HL-60 (cell line): ENCODE measurements at regions not wholly inside any gene's neighbourhood (a gene's known extent, or its start where the extent isn't known, plus 50 kb on each side); places are given as distances from the start of the nearest gene placed in this dataset.

ENCODE experiments used
- DNase-seq, 2 experiments: peaks; one replicate each; pipeline ENCODE4 v3.0.0-alpha.2; 2010 to 2020; ENCODE audit warnings: low read depth in 1 of 2, low spot score in 1 of 2
- H3K27ac ChIP-seq: fragments of 250-450 bp; sonication (Bioruptor Pico); replicated peaks from 2 replicates; pipeline ENCODE4 v1.5.1; 2020; ENCODE audit warnings: mild to moderate bottlenecking, moderate library complexity
- H3K27me3 ChIP-seq: fragments of 250-450 bp; sonication (Bioruptor Pico); 2 replicates; pipeline ENCODE4 v1.5.1; 2021; ENCODE audit warnings: mild to moderate bottlenecking, moderate library complexity; ENCODE audit not compliant: insufficient read depth, poor library complexity, severe bottlenecking
- H3K4me3 ChIP-seq: replicated peaks from 2 replicates; pipeline ENCODE4 v1.5.1; 2011; ENCODE audit warnings: mild to moderate bottlenecking, control low read depth, low read length; ENCODE audit not compliant: insufficient read depth
- CTCF ChIP-seq: IDR thresholded peaks from one replicate; pipeline ENCODE4 v1.5.1; 2011; ENCODE audit warnings: low read length, control low read depth, inconsistent platforms; ENCODE audit not compliant: insufficient read depth
- GABPA ChIP-seq: IDR thresholded peaks from 2 replicates; pipeline ENCODE4 v1.6.1; 2012; ENCODE audit warnings: low read depth
- POLR2AphosphoS5 ChIP-seq: IDR thresholded peaks from 2 replicates; pipeline ENCODE4 v1.6.1; 2012; ENCODE audit warnings: low read depth
- REST ChIP-seq: IDR thresholded peaks from 2 replicates; pipeline ENCODE4 v1.6.1; 2012; ENCODE audit warnings: low read depth; ENCODE audit not compliant: insufficient replicate concordance
- SPI1 ChIP-seq: IDR thresholded peaks from 2 replicates; pipeline ENCODE4 v1.6.1; 2012; ENCODE audit warnings: low read depth, mild to moderate bottlenecking, borderline replicate concordance

GRCh38 chr11:93935826-93936225, 85.3 kb upstream of the HEPHL1 start:
- TF ChIP-seq CTCF (no peak), REST (no peak), GABPA (no peak), POLR2AphosphoS5 (no peak), SPI1 (no peak)
- no peak for DNase-seq
- no peak overlapping the region for H3K27ac ChIP-seq

GRCh38 chr11:93936460-93936859, 84.7 kb upstream of the HEPHL1 start:
- H3K27ac ChIP-seq = no peak overlapping the region
- no peak for TF ChIP-seq SPI1
- no peak for TF ChIP-seq POLR2AphosphoS5
- H3K27me3 ChIP-seq = no peaks in the 10 kb centered on the region
- no peak overlapping the region for H3K4me3 ChIP-seq
- no peak for DNase-seq

More at GRCh38 chr11:93935826-93936225, 85.3 kb upstream of the HEPHL1 start:
- no peaks in the 10 kb centered on the region for H3K27me3 ChIP-seq
- H3K4me3 ChIP-seq = no peak overlapping the region

GRCh38 chr11:93939084-93939760, 81.9 kb upstream of the HEPHL1 start:
- Histone ChIP-seq H3K27me3 (peaks cover 2% of the 10 kb centered on the region), H3K4me3 (no peak overlapping the region), H3K27ac (no peak overlapping the region)
- no peak for DNase-seq
- no peak for TF ChIP-seq CTCF
- TF ChIP-seq REST = no peak

GRCh38 chr11:93940395-93940794, 80.8 kb upstream of the HEPHL1 start:
- H3K4me3 ChIP-seq = no peak overlapping the region
- TF ChIP-seq POLR2AphosphoS5 (no peak), GABPA (no peak), CTCF (no peak), REST (no peak), SPI1 (no peak)
- H3K27me3 ChIP-seq = peaks cover 2% of the 10 kb centered on the region
- no peak overlapping the region for H3K27ac ChIP-seq
- DNase-seq = no peak
